GM12875 (cell line): ENCODE measurements at regions not wholly inside any gene's neighbourhood (a gene's known extent, or its start where the extent isn't known, plus 50 kb on each side); places are given as distances from the start of the nearest gene placed in this dataset.

ENCODE experiments used
- H3K4me3 ChIP-seq: one replicate; pipeline ENCODE4 v1.5.1; 2011; ENCODE audit warnings: low read depth, low read length, control low read depth
- TF ChIP-seq, protein P1 (sequence below): IDR thresholded peaks from 2 replicates; pipeline ENCODE4 v1.5.1; 2011; ENCODE audit warnings: low read depth, mild to moderate bottlenecking, control low read depth, inconsistent platforms, low read length, moderate library complexity, borderline replicate concordance; ENCODE audit not compliant: insufficient read depth

DNA sequence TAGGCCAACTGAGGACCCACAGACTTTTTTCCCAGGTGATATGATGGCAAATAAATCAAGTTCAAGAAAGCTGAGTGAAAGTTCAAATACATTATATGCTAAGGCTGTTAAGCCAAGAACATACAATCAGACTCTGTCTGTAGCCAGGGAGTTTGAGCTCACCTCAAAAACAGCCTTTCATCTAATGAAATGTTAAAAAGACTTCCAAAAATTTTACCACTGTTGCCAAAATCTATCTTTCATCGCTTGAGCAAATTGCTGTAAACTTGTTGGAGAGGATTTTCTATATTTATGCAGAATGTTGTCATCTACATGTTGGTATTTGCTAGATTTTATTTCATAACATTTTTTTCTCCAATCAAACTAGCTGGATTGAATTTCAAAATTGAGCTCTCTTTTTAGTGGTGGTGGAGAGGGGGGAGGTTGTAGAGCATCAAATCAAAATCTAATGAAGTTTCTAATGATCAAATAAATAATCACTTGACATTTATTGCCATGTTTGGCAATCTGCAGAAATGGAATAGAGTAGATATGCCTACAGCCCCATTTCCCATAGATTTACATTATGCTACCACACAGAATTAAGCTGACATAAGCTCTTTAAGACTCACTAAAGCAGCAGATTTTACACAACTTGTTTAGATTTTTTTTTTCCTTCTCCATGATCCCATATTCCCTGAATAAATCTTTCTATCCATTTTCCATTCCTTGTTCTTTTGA lies 828.9 kb upstream of the ZNF608 start:
- H3K4me3 ChIP-seq, result no peak overlapping the region
- TF ChIP-seq, protein P1, sequence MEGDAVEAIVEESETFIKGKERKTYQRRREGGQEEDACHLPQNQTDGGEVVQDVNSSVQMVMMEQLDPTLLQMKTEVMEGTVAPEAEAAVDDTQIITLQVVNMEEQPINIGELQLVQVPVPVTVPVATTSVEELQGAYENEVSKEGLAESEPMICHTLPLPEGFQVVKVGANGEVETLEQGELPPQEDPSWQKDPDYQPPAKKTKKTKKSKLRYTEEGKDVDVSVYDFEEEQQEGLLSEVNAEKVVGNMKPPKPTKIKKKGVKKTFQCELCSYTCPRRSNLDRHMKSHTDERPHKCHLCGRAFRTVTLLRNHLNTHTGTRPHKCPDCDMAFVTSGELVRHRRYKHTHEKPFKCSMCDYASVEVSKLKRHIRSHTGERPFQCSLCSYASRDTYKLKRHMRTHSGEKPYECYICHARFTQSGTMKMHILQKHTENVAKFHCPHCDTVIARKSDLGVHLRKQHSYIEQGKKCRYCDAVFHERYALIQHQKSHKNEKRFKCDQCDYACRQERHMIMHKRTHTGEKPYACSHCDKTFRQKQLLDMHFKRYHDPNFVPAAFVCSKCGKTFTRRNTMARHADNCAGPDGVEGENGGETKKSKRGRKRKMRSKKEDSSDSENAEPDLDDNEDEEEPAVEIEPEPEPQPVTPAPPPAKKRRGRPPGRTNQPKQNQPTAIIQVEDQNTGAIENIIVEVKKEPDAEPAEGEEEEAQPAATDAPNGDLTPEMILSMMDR, result no peak

DNA sequence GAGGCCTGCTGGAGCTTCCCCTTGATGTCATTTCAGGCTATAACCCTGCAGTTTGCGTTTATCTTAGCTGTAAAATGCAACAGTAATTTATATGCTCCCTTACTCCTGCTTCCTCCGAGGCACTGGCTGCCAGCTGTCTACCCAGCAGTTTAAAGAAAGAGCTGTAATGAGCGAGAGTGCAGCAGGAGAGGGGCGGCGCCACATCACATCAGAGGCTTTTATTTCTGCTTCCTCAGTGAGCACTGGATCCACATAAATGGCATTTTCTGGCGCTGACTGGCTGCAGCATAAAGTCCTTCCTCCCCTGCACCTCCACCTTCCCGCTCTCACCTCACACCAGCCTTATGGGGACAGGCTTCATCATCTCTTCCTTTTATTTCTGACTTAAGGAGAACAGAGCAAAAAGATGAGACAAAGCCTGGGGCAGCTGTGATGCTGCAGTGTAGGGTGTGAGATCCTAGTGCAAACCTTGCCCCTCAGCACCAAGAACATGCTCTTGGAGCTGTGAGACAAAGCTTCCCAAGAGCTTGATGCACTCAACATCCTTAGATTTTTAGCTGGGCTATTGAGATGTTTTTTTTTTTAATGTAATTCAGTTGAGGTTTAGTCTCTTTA lies 829.6 kb upstream of the ZNF608 start:
- H3K4me3 ChIP-seq, result no peak overlapping the region
- TF ChIP-seq, protein P1, result no peak

DNA sequence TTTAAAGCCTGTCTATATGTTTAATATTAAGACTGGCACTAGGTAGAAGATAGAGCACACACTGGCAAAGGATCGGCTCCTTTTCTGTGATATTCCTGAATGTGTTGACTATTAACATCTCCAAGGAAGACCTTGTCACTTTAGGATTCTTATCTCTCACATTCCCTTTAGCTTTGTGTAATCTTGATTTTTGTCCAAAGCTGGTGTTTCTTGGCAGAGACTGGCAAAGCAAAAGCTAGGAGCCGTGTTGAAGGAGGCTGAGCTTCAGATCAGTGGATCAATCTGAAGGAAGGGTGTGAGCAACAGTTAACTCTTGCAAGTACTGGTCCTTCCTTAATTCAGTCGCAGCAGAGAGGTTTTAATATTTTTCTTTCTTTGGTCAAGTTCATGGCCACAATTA lies 830.4 kb upstream of the ZNF608 start:
- TF ChIP-seq, protein P1, result no peak
- H3K4me3 ChIP-seq, result no peak overlapping the region

DNA sequence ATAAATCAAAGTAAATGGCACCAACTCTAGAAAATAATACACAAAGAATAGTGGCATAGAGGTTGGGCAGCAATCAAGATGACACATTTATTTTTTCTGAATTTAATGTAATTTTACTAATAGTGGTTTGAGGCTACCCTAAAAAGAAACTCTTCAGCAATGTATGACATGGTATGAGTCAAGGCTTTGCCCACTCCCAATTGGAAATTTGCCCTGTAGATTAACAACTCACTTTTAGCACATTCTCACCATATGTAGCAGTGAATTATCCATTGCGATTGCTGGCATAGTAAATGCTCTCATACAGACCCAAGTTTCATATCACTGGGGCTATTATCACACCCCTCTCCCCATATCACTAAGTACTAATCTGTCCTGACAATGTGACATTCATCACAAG lies 832.1 kb upstream of the ZNF608 start:
- no peak overlapping the region for H3K4me3 ChIP-seq
- TF ChIP-seq, protein P1, result no peak

DNA sequence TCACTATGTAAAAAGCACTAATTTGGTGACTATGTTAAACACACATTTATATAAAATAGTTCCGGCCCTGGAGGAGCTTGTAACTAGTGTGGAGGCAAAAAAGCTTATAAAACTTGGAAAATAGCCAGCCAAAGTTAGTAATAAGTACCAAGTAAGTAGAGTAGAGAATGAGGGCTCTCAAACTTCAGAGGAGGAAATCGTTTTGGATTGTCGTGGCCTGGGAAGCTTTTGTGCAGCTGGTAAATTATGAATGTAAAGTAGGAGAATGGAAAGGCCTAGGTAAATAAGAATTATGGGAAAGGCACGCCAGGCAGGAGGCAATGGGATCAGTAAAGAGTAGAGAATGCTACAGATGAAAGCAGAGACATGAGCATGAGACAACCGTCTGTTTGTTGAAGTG lies 832.7 kb upstream of the ZNF608 start:
- TF ChIP-seq, protein P1, result no peak
- H3K4me3 ChIP-seq, result no peak overlapping the region

DNA sequence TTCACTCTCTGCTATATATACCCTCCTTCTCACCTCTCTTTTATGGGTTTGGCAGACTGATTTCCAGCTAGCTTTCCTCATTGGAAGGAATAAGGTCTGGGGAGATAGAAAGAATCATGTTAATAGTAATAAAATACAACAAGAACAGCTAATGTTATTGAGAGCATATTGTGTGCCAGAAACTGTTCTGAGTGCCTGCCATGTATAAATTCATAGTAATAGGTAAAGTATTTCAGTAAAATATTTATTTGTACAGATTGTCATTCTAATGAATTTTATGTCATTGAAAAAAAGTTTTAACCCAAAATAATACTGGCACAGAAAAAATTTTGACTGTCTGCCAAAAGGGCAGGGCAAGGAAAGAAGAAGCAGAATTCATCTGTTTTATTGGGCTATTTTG lies 834.9 kb upstream of the ZNF608 start:
- TF ChIP-seq, protein P1, result no peak
- H3K4me3 ChIP-seq, result no peak overlapping the region

DNA sequence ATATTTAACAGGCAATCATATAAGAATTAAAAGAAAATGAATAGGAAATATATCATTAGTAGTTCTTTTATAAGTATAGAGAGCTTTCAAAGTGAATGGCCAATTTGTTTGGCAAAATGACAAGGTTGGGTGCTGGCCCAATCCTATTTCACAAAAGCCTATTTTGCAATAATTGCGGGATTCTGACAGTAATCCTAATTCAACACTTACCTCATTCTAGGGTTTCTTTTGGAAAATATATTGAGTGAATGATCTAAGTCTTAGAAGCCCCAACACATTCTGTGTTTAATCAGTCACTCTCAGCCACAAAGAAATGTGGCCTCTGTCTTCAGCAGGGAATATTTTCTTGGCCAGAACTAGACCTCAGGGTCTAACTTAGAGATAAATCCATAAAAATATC lies 835.9 kb upstream of the ZNF608 start:
- TF ChIP-seq, protein P1, result no peak
- H3K4me3 ChIP-seq, result no peak overlapping the region
